ENCODE measurements at regions not wholly inside any gene's neighbourhood (a gene's known extent, or its start where the extent isn't known, plus 50 kb on each side); places are given as distances from the start of the nearest gene placed in this dataset.

DNA sequence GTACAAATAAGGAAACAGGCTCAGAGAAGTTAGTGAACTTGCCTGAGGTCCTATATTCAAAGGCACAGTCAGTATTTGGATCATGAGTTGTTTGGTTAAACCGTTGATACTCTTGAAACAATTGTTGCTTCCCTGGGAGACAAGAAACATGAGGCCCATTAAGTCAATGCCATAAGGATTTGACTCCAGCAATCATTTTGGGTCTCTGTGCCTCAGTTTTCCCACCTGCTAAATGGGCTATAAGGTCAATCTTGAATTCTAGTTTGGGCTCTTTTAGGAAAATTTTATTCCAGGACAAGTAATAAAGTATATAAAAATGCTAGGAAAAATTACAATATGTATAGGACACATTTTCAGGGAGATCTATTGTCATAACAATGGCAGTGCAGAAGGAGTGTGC, 202.1 kb downstream of the TMEM26 start:
- Histone ChIP-seq H3K4me1 (replicated peaks in 1 of 2) (no peaks in the 10 kb centered on the region), H3K4me3 (no peak overlapping the region), H3K9me3 (replicated peaks in 1 of 3) (peaks cover 0 to 4% (median 0%) of the 10 kb centered on the region in 3 donors), H3K27ac (no peak overlapping the region), H3K27me3 (no peaks in the 10 kb centered on the region), H3K36me3 (replicated peaks in 1 of 2) (no peaks in the 10 kb centered on the region)
- no peak for DNase-seq
- intact Hi-C loops (cut with DNase I), result no loop called here
- 80 to 95% (median 92%) methylated on average over 1 of the region's 1 CpG for WGBS, 4 donors
- no peak for TF ChIP-seq POLR2A (IDR thresholded peaks at IDR 0.05)
- TF ChIP-seq, protein P1, sequence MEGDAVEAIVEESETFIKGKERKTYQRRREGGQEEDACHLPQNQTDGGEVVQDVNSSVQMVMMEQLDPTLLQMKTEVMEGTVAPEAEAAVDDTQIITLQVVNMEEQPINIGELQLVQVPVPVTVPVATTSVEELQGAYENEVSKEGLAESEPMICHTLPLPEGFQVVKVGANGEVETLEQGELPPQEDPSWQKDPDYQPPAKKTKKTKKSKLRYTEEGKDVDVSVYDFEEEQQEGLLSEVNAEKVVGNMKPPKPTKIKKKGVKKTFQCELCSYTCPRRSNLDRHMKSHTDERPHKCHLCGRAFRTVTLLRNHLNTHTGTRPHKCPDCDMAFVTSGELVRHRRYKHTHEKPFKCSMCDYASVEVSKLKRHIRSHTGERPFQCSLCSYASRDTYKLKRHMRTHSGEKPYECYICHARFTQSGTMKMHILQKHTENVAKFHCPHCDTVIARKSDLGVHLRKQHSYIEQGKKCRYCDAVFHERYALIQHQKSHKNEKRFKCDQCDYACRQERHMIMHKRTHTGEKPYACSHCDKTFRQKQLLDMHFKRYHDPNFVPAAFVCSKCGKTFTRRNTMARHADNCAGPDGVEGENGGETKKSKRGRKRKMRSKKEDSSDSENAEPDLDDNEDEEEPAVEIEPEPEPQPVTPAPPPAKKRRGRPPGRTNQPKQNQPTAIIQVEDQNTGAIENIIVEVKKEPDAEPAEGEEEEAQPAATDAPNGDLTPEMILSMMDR (IDR thresholded peaks at IDR 0.05), result no peak

DNA sequence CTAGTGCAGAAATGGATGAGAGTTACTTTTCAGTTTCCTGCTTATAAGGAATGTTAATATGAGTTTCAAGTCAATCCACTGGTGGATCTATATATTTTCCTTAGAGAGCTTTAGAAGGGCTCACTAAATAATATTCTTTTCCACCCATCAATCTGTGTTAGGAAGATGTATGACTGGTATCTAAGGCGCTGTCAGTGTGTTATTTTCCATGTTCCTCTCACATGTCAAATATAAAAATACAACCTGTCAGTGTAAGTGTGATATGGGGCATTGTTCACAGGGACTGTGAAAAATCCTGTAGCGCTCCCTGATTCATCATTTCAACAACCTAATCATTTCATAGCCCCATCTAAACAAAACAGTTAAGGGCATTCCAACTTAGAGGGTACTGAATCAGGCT, 203.1 kb downstream of the TMEM26 start:
- no peak for TF ChIP-seq POLR2A (IDR thresholded peaks at IDR 0.05)
- TF ChIP-seq, protein P1 (IDR thresholded peaks at IDR 0.05), result no peak
- no peak for DNase-seq
- Histone ChIP-seq H3K27me3 (no peaks in the 10 kb centered on the region), H3K4me3 (no peak overlapping the region), H3K9me3 (replicated peaks in 1 of 3) (peaks cover 0 to 4% (median 0%) of the 10 kb centered on the region in 3 donors), H3K36me3 (replicated peaks in 1 of 2) (no peaks in the 10 kb centered on the region), H3K27ac (no peak overlapping the region), H3K4me1 (replicated peaks in 1 of 2) (no peaks in the 10 kb centered on the region)
- intact Hi-C loops (cut with DNase I), result no loop called here
- 85 to 91% (median 88%) methylated on average over 2 of the region's 2 CpGs for WGBS, 4 donors

- Histone ChIP-seq H3K9me3 (replicated peaks in 1 of 3) (no peaks in the 10 kb centered on the region), H3K4me3 (no peak overlapping the region), H3K4me1 (replicated peaks in 1 of 2) (no peaks in the 10 kb centered on the region), H3K27me3 (no peaks in the 10 kb centered on the region), H3K36me3 (replicated peaks in 1 of 2) (no peaks in the 10 kb centered on the region), H3K27ac (no peak overlapping the region)
- intact Hi-C loops (cut with DNase I), result no loop called here
- TF ChIP-seq, protein P1 (IDR thresholded peaks at IDR 0.05), result no peak
- TF ChIP-seq POLR2A (IDR thresholded peaks at IDR 0.05), result no peak
- no peak for DNase-seq
These were observed 205.2 kb downstream of the TMEM26 start for GRCh38 chr10:61248013-61248412.

- no peaks in the 10 kb centered on the region for H3K36me3 ChIP-seq (replicated peaks in 1 of 2)
- no peak for DNase-seq
- H3K27ac ChIP-seq, result no peak overlapping the region
- TF ChIP-seq, protein P1 (IDR thresholded peaks at IDR 0.05), result no peak
- no peak for TF ChIP-seq POLR2A (IDR thresholded peaks at IDR 0.05)
- H3K27me3 ChIP-seq, result no peaks in the 10 kb centered on the region
- no peaks in the 10 kb centered on the region for H3K9me3 ChIP-seq (replicated peaks in 1 of 3)
- intact Hi-C loops (cut with DNase I), result no loop called here
- H3K4me1 ChIP-seq (replicated peaks in 1 of 2), result no peaks in the 10 kb centered on the region
- H3K4me3 ChIP-seq, result no peak overlapping the region
These were observed 208.9 kb downstream of the TMEM26 start for GRCh38 chr10:61244261-61244775.
